ENCODE measurements at regions not wholly inside any gene's neighbourhood (a gene's known extent, or its start where the extent isn't known, plus 50 kb on each side); places are given as distances from the start of the nearest gene placed in this dataset.

GRCh38 chr7:32393861-32394260 lies 96.3 kb downstream of the LSM5 start:
- no peaks in the 10 kb centered on the region for H3K36me3 ChIP-seq (ENCODE audit: insufficient read depth, low read depth, low read length)
- H3K27ac ChIP-seq (ENCODE audit: low read length), result no peak overlapping the region
- no peak overlapping the region for H3K9ac ChIP-seq (ENCODE audit: low read depth, low read length)
- no peaks in the 10 kb centered on the region for H3K9me3 ChIP-seq (ENCODE audit: insufficient read depth, low read depth, low read length)
- no peaks in the 10 kb centered on the region for H3K27me3 ChIP-seq (ENCODE audit: insufficient read depth, low read length)
- no peaks in the 10 kb centered on the region for H3K4me1 ChIP-seq (ENCODE audit: insufficient read depth, low read length)
- no peak overlapping the region for H3K4me3 ChIP-seq (ENCODE audit: low read length)

- no peaks in the 10 kb centered on the region for H3K9me3 ChIP-seq (ENCODE audit: insufficient read depth, low read depth, low read length)
- H3K36me3 ChIP-seq (ENCODE audit: insufficient read depth, low read depth, low read length), result no peaks in the 10 kb centered on the region
- H3K9ac ChIP-seq (ENCODE audit: low read depth, low read length), result no peak overlapping the region
- H3K27me3 ChIP-seq (ENCODE audit: insufficient read depth, low read length), result no peaks in the 10 kb centered on the region
- no peak overlapping the region for H3K27ac ChIP-seq (ENCODE audit: low read length)
- no peaks in the 10 kb centered on the region for H3K4me1 ChIP-seq (ENCODE audit: insufficient read depth, low read length)
- H3K4me3 ChIP-seq (ENCODE audit: low read length), result no peak overlapping the region
Measured at GRCh38 chr7:32390210-32390609, 100.0 kb downstream of the LSM5 start.

- H3K4me1 ChIP-seq (ENCODE audit: insufficient read depth, low read length), result no peaks in the 10 kb centered on the region
- H3K9me3 ChIP-seq (ENCODE audit: insufficient read depth, low read depth, low read length), result no peaks in the 10 kb centered on the region
- no peak overlapping the region for H3K9ac ChIP-seq (ENCODE audit: low read depth, low read length)
- H3K36me3 ChIP-seq (ENCODE audit: insufficient read depth, low read depth, low read length), result no peaks in the 10 kb centered on the region
- H3K4me3 ChIP-seq (ENCODE audit: low read length), result no peak overlapping the region
- no peaks in the 10 kb centered on the region for H3K27me3 ChIP-seq (ENCODE audit: insufficient read depth, low read length)
- H3K27ac ChIP-seq (ENCODE audit: low read length), result no peak overlapping the region
Measured at GRCh38 chr7:32385316-32385956, 104.7 kb downstream of the LSM5 start.

GRCh38 chr7:32381024-32381601 lies 109.1 kb downstream of the LSM5 start:
- Histone ChIP-seq H3K4me3 (ENCODE audit: low read length) (no peak overlapping the region), H3K36me3 (ENCODE audit: insufficient read depth, low read depth, low read length) (no peaks in the 10 kb centered on the region), H3K27me3 (ENCODE audit: insufficient read depth, low read length) (no peaks in the 10 kb centered on the region), H3K4me1 (ENCODE audit: insufficient read depth, low read length) (peaks cover 2% of the 10 kb centered on the region; the same call in 1 of the 2 replicates), H3K27ac (ENCODE audit: low read length) (no peak overlapping the region), H3K9ac (ENCODE audit: low read depth, low read length) (no peak overlapping the region), H3K9me3 (ENCODE audit: insufficient read depth, low read depth, low read length) (no peaks in the 10 kb centered on the region)

- Histone ChIP-seq H3K27me3 (ENCODE audit: insufficient read depth, low read length) (no peaks in the 10 kb centered on the region), H3K36me3 (ENCODE audit: insufficient read depth, low read depth, low read length) (no peaks in the 10 kb centered on the region), H3K4me1 (ENCODE audit: insufficient read depth, low read length) (peaks cover 2% of the 10 kb centered on the region; the same call in 1 of the 2 replicates), H3K4me3 (ENCODE audit: low read length) (no peak overlapping the region), H3K9ac (ENCODE audit: low read depth, low read length) (no peak overlapping the region), H3K27ac (ENCODE audit: low read length) (no peak overlapping the region), H3K9me3 (ENCODE audit: insufficient read depth, low read depth, low read length) (no peaks in the 10 kb centered on the region)
Measured at GRCh38 chr7:32379510-32380112, 110.6 kb downstream of the LSM5 start.

GRCh38 chr7:32378988-32379387 lies 111.2 kb downstream of the LSM5 start:
- Histone ChIP-seq H3K4me1 (ENCODE audit: insufficient read depth, low read length) (peaks cover 2% of the 10 kb centered on the region; the same call in 1 of the 2 replicates), H3K36me3 (ENCODE audit: insufficient read depth, low read depth, low read length) (no peaks in the 10 kb centered on the region), H3K27ac (ENCODE audit: low read length) (no peak overlapping the region), H3K9ac (ENCODE audit: low read depth, low read length) (no peak overlapping the region), H3K27me3 (ENCODE audit: insufficient read depth, low read length) (no peaks in the 10 kb centered on the region), H3K4me3 (ENCODE audit: low read length) (no peak overlapping the region), H3K9me3 (ENCODE audit: insufficient read depth, low read depth, low read length) (no peaks in the 10 kb centered on the region)

GRCh38 chr7:32364581-32364980 lies 125.6 kb downstream of the LSM5 start:
- Histone ChIP-seq H3K36me3 (ENCODE audit: insufficient read depth, low read depth, low read length) (no peaks in the 10 kb centered on the region), H3K4me3 (ENCODE audit: low read length) (no peak overlapping the region), H3K27me3 (ENCODE audit: insufficient read depth, low read length) (no peaks in the 10 kb centered on the region; the same call in 1 of the 2 replicates), H3K9ac (ENCODE audit: low read depth, low read length) (no peak overlapping the region), H3K27ac (ENCODE audit: low read length) (no peak overlapping the region), H3K4me1 (ENCODE audit: insufficient read depth, low read length) (no peaks in the 10 kb centered on the region), H3K9me3 (ENCODE audit: insufficient read depth, low read depth, low read length) (no peaks in the 10 kb centered on the region)

GRCh38 chr7:32360127-32360526 lies 130.1 kb downstream of the LSM5 start:
- Histone ChIP-seq H3K9me3 (ENCODE audit: insufficient read depth, low read depth, low read length) (no peaks in the 10 kb centered on the region), H3K36me3 (ENCODE audit: insufficient read depth, low read depth, low read length) (no peaks in the 10 kb centered on the region), H3K4me1 (ENCODE audit: insufficient read depth, low read length) (no peaks in the 10 kb centered on the region), H3K4me3 (ENCODE audit: low read length) (no peak overlapping the region), H3K9ac (ENCODE audit: low read depth, low read length) (no peak overlapping the region), H3K27ac (ENCODE audit: low read length) (no peak overlapping the region), H3K27me3 (ENCODE audit: insufficient read depth, low read length) (no peaks in the 10 kb centered on the region; the same call in 1 of the 2 replicates)

GRCh38 chr7:32357535-32358277 lies 132.5 kb downstream of the LSM5 start:
- no peaks in the 10 kb centered on the region; the same call in 1 of the 2 replicates for H3K27me3 ChIP-seq (ENCODE audit: insufficient read depth, low read length)
- H3K4me1 ChIP-seq (ENCODE audit: insufficient read depth, low read length), result no peaks in the 10 kb centered on the region
- H3K4me3 ChIP-seq (ENCODE audit: low read length), result no peak overlapping the region
- H3K9me3 ChIP-seq (ENCODE audit: insufficient read depth, low read depth, low read length), result no peaks in the 10 kb centered on the region
- no peak overlapping the region for H3K27ac ChIP-seq (ENCODE audit: low read length)
- H3K9ac ChIP-seq (ENCODE audit: low read depth, low read length), result no peak overlapping the region
- no peaks in the 10 kb centered on the region for H3K36me3 ChIP-seq (ENCODE audit: insufficient read depth, low read depth, low read length)

GRCh38 chr7:32347244-32347828 lies 142.8 kb downstream of the LSM5 start:
- no peaks in the 10 kb centered on the region for H3K4me1 ChIP-seq (ENCODE audit: insufficient read depth, low read length)
- H3K36me3 ChIP-seq (ENCODE audit: insufficient read depth, low read depth, low read length), result no peaks in the 10 kb centered on the region
- no peak overlapping the region for H3K9ac ChIP-seq (ENCODE audit: low read depth, low read length)
- peaks cover 12% of the 10 kb centered on the region for H3K9me3 ChIP-seq (ENCODE audit: insufficient read depth, low read depth, low read length)
- no peak overlapping the region for H3K27ac ChIP-seq (ENCODE audit: low read length)
- no peaks in the 10 kb centered on the region for H3K27me3 ChIP-seq (ENCODE audit: insufficient read depth, low read length)
- H3K4me3 ChIP-seq (ENCODE audit: low read length), result no peak overlapping the region

- peaks cover 12% of the 10 kb centered on the region for H3K9me3 ChIP-seq (ENCODE audit: insufficient read depth, low read depth, low read length)
- H3K27me3 ChIP-seq (ENCODE audit: insufficient read depth, low read length), result no peaks in the 10 kb centered on the region
- H3K27ac ChIP-seq (ENCODE audit: low read length), result no peak overlapping the region
- no peaks in the 10 kb centered on the region for H3K36me3 ChIP-seq (ENCODE audit: insufficient read depth, low read depth, low read length)
- H3K9ac ChIP-seq (ENCODE audit: low read depth, low read length), result no peak overlapping the region
- no peak overlapping the region for H3K4me3 ChIP-seq (ENCODE audit: low read length)
- H3K4me1 ChIP-seq (ENCODE audit: insufficient read depth, low read length), result no peaks in the 10 kb centered on the region
Measured at GRCh38 chr7:32346253-32346652, 143.9 kb downstream of the LSM5 start.

Measured in iPS-20b (cell line).